A549 (cell line): ENCODE measurements at regions not wholly inside any gene's neighbourhood (a gene's known extent, or its start where the extent isn't known, plus 50 kb on each side); places are given as distances from the start of the nearest gene placed in this dataset.

Source experiments
- ATAC-seq, 2 experiments: fragments of 200-7000 bp in 1 of 2; fragments of >200 bp in 1 of 2; cut with Nextera tagmentation in 1 of 2; cut with Tn5 transposase in 1 of 2; 3 replicates each; pipeline versions ENCODE4 v1.8.0 to v1.9.1; 2018 to 2020; ENCODE audit warnings: mild to moderate bottlenecking in 1 of 2, moderate library complexity in 1 of 2
- CTCF ChIA-PET: fragments of 300-600 bp; sonication (Branson Sonifier 250); formaldehyde crosslinking; extraction: SDS; loops from one replicate; lab custom pipeline; 2021; ENCODE audit warnings: antibody characterized with exemption, inconsistent platforms; lab: Yijun Ruan, JAX
- POLR2A ChIA-PET: fragments of 350-600 bp; formaldehyde crosslinking; extraction: SDS; loops from one replicate; lab custom pipeline; 2021; ENCODE audit warnings: antibody characterized with exemption, inconsistent platforms; lab: Yijun Ruan, JAX
- DNase-seq, 2 experiments: peaks; one replicate each; pipeline versions ENCODE4 v3.0.0 to v3.0.0-alpha.2; 2011 to 2016; ENCODE audit warnings: low read depth in 1 of 2, low spot score in 1 of 2
- FAIRE-seq: peaks from 2 replicates; lab custom pipeline; 2011; peaks lifted over from hg19 to GRCh38; lab: Jason Lieb, UNC
- H3K27ac ChIP-seq, 2 experiments: fragments of >200 bp; sonication (Bioruptor Twin); formaldehyde crosslinking; 3 replicates each; pipeline ENCODE4 v1.5.1; 2016 to 2017
- H3K4me1 ChIP-seq: fragments of >200 bp; sonication (Bioruptor Twin); formaldehyde crosslinking; 3 replicates; pipeline ENCODE4 v1.6.1; 2016
- H3K4me2 ChIP-seq: fragments of >200 bp; sonication (Bioruptor Twin); formaldehyde crosslinking; 3 replicates; pipeline ENCODE4 v1.6.1; 2016
- H3K4me3 ChIP-seq: fragments of >200 bp; sonication (Bioruptor Twin); formaldehyde crosslinking; 3 replicates; pipeline ENCODE4 v1.5.1; 2016
- H3K9me3 ChIP-seq: fragments of >200 bp; sonication (Bioruptor Twin); formaldehyde crosslinking; 3 replicates; pipeline ENCODE4 v1.6.1; 2016
- BHLHE40 ChIP-seq: IDR thresholded peaks from 2 replicates; pipeline ENCODE4 v1.6.1; 2012; ENCODE audit warnings: low read depth, low read length, inconsistent platforms
- CBX2 ChIP-seq: fragments of 200-600 bp; sonication (generic); IDR thresholded peaks from 2 replicates; pipeline ENCODE4 v1.6.1; 2016; ENCODE audit warnings: low read depth, mild to moderate bottlenecking, borderline replicate concordance
- CHD2 ChIP-seq: fragments of 150-350 bp; IDR thresholded peaks from 2 replicates; pipeline ENCODE4 v1.6.1; 2014; ENCODE audit warnings: low read length; ENCODE audit not compliant: partially characterized antibody
- EHF ChIP-seq: fragments of 250-450 bp; sonication (Bioruptor Pico); IDR thresholded peaks from 2 replicates; pipeline ENCODE4 v1.5.0; 2020; ENCODE audit warnings: mild to moderate bottlenecking
- ELK1 ChIP-seq: fragments of 150-350 bp; IDR thresholded peaks from 2 replicates; pipeline ENCODE4 v1.6.1; 2014; ENCODE audit warnings: low read depth, mild to moderate bottlenecking, low read length
- FOSL2 ChIP-seq, 2 experiments: fragments of 450-650 bp in 1 of 2; fragments of >200 bp in 1 of 2; sonication (Bioruptor Twin) in 1 of 2; formaldehyde crosslinking; IDR thresholded peaks; 2 replicates each; pipeline versions ENCODE4 v1.5.0 to v1.6.1; 2016 to 2020; ENCODE audit warnings: mild to moderate bottlenecking in 1 of 2, moderate library complexity in 1 of 2
- FOXS1 ChIP-seq: fragments of 250-450 bp; sonication (Bioruptor Pico); IDR thresholded peaks from 2 replicates; pipeline ENCODE4 v1.5.0; 2020; ENCODE audit warnings: mild to moderate bottlenecking, moderate library complexity
- HDAC2 ChIP-seq: fragments of 200-600 bp; sonication (generic); IDR thresholded peaks from 2 replicates; pipeline ENCODE4 v1.6.1; 2016
- KDM1A ChIP-seq: fragments of 200-600 bp; sonication (generic); IDR thresholded peaks from 2 replicates; pipeline ENCODE4 v1.6.1; 2016; ENCODE audit warnings: low read depth, mild to moderate bottlenecking
- KDM5A ChIP-seq: fragments of 200-600 bp; sonication (generic); IDR thresholded peaks from 2 replicates; pipeline ENCODE4 v1.6.1; 2016; ENCODE audit warnings: antibody characterized with exemption, mild to moderate bottlenecking
- NR3C1 ChIP-seq: fragments of >200 bp; sonication (Bioruptor Twin); formaldehyde crosslinking; IDR thresholded peaks from 3 replicates; pipeline ENCODE4 v1.6.1; 2017
- POLR2A ChIP-seq: IDR thresholded peaks from 2 replicates; pipeline ENCODE4 v1.6.1; 2012; ENCODE audit warnings: mild to moderate bottlenecking, low read length
- RAD21 ChIP-seq, 2 experiments: fragments of >200 bp in 1 of 2; sonication (Bioruptor Twin) in 1 of 2; formaldehyde crosslinking in 1 of 2; IDR thresholded peaks in 1 of 2; conservative IDR thresholded peaks in 1 of 2; 2 replicates in 1 of 2; 3 replicates in 1 of 2; pipeline ENCODE4 v1.6.1; 2012 to 2018; ENCODE audit warnings: inconsistent platforms in 1 of 2
- RARB ChIP-seq: fragments of 250-450 bp; sonication (Bioruptor Pico); IDR thresholded peaks from 2 replicates; pipeline ENCODE4 v1.8.0; 2021; ENCODE audit warnings: mild to moderate bottlenecking, moderate library complexity
- RCOR1 ChIP-seq: fragments of 150-350 bp; IDR thresholded peaks from 2 replicates; pipeline ENCODE4 v1.6.1; 2014; ENCODE audit warnings: antibody characterized with exemption, low read length, low read depth
- SMC3 ChIP-seq: fragments of >200 bp; sonication (Bioruptor Twin); formaldehyde crosslinking; IDR thresholded peaks from 3 replicates; pipeline ENCODE4 v1.6.1; 2018; ENCODE audit warnings: inconsistent platforms
- SREBF2 ChIP-seq: fragments of 450-650 bp; IDR thresholded peaks from 2 replicates; pipeline ENCODE4 v1.6.1; 2014; ENCODE audit warnings: mild to moderate bottlenecking, moderate library complexity
- TFCP2L1 ChIP-seq: fragments of 250-450 bp; sonication (Bioruptor Pico); IDR thresholded peaks from 2 replicates; pipeline ENCODE4 v1.5.0; 2021; ENCODE audit warnings: mild to moderate bottlenecking
- TP53 ChIP-seq: fragments of 250-450 bp; sonication (Bioruptor Pico); IDR thresholded peaks from 2 replicates; pipeline ENCODE4 v1.5.0; 2021; ENCODE audit warnings: mild to moderate bottlenecking, moderate library complexity
- ZFP36 ChIP-seq: fragments of 450-650 bp; IDR thresholded peaks from 2 replicates; pipeline ENCODE4 v1.6.1; 2014; ENCODE audit warnings: borderline replicate concordance; ENCODE audit not compliant: partially characterized antibody
- WGBS: methylation state at CpG from one replicate; pipeline ENCODE4 v1.1.6; 2017; ENCODE audit errors: missing lambda C conversion rate; 5-methylcytosine and 5-hydroxymethylcytosine counted together

GRCh38 chr2:187169864-187170263 is 278.2 kb downstream of the CALCRL start:
- 50% methylated on average over 3 of the region's 3 CpGs for WGBS

GRCh38 chr2:187168720-187169713 is 279.0 kb downstream of the CALCRL start:
- WGBS, result 34% methylated on average over 4 of the region's 4 CpGs
- no peak for TF ChIP-seq RAD21 (conservative IDR thresholded peaks at IDR 0.05 in 1 of 2, IDR thresholded peaks at IDR 0.05 in 1 of 2)
- TF ChIP-seq RARB (CRISPR knock-in tag), result no peak
- no peak for TF ChIP-seq ZFP36
- no peak for TF ChIP-seq KDM5A
- no peak for TF ChIP-seq POLR2A
- TF ChIP-seq ELK1, result no peak
- no peak for TF ChIP-seq FOXS1 (CRISPR knock-in tag)
- no peak for TF ChIP-seq FOSL2 (IDR thresholded peaks at IDR 0.05)
- TF ChIP-seq FOSL2 (CRISPR knock-in tag; IDR thresholded peaks at IDR 0.05), result no peak
- TF ChIP-seq NR3C1, result no peak
- no peak for TF ChIP-seq SREBF2
- TF ChIP-seq HDAC2, result no peak
- no peak for TF ChIP-seq SMC3
- no peak for TF ChIP-seq CHD2
- TF ChIP-seq CBX2, result no peak
- TF ChIP-seq EHF (CRISPR knock-in tag), result no peak
- no peak for TF ChIP-seq TFCP2L1
- TF ChIP-seq, all 56 proteins: peak for 0
- ChIA-PET CTCF (no interaction called here), POLR2A (no interaction called here)
- H3K9me3 ChIP-seq, result no peaks in the 10 kb centered on the region
- no peak overlapping the region for H3K4me2 ChIP-seq
- H3K4me3 ChIP-seq, result no peak overlapping the region
- H3K27ac ChIP-seq, result no peak overlapping the region
- H3K4me1 ChIP-seq, result no peaks in the 10 kb centered on the region
- FAIRE-seq (no peak), DNase-seq (no peak), ATAC-seq (no peak)

More at GRCh38 chr2:187169864-187170263, 278.2 kb downstream of the CALCRL start:
- no peak for ATAC-seq
- TF ChIP-seq FOSL2 (IDR thresholded peaks at IDR 0.05) (no peak), FOSL2 (CRISPR knock-in tag; IDR thresholded peaks at IDR 0.05) (no peak), KDM1A (no peak)
- POLR2A ChIA-PET, result no interaction called here
- FAIRE-seq, result no peak
- Histone ChIP-seq H3K4me2 (no peak overlapping the region), H3K4me3 (no peak overlapping the region), H3K4me1 (no peaks in the 10 kb centered on the region), H3K9me3 (no peaks in the 10 kb centered on the region), H3K27ac (no peak overlapping the region)
- CTCF ChIA-PET, result no interaction called here
- no peak for DNase-seq

GRCh38 chr2:187167491-187167890 is 280.6 kb downstream of the CALCRL start:
- ATAC-seq, result no peak
- no peak for DNase-seq
- Histone ChIP-seq H3K4me2 (no peak overlapping the region), H3K4me1 (no peaks in the 10 kb centered on the region), H3K4me3 (no peak overlapping the region)
- ChIA-PET CTCF (no interaction called here), POLR2A (no interaction called here)
- WGBS, result 71% methylated on average over 4 of the region's 4 CpGs
- FAIRE-seq, result no peak
- TF ChIP-seq RCOR1, result no peak
- TF ChIP-seq TP53 (CRISPR knock-in tag), result no peak
- TF ChIP-seq NR3C1, result no peak
- no peak for TF ChIP-seq BHLHE40
- TF ChIP-seq, all 56 proteins: peak for 0
- Histone ChIP-seq H3K9me3 (no peaks in the 10 kb centered on the region), H3K27ac (no peak overlapping the region)
